ENCODE measurements at regions not wholly inside any gene's neighbourhood (a gene's known extent, or its start where the extent isn't known, plus 50 kb on each side); places are given as distances from the start of the nearest gene placed in this dataset.

DNA sequence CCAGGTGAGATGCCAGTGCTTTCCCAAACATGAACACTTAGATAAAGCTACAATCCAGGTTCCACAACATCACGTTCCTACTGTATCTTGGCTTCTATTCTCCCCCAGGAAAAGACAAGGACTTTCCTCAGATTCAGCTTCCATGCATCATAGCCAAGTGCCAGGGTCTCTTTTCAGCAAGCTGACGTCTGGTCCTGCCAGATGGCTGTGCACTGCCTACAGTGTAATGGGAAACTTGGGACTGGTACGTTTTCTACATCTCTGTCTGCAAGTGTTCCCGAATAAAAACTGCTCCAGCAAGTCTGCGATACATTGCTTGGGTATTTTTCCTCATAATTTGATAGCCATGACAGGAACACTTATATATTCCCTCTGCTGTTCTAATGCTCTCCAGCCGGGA is 412.5 kb downstream of the FAM181B start:
- no peak for TF ChIP-seq POLR2A (IDR thresholded peaks at IDR 0.05)
- TF ChIP-seq, protein P1, sequence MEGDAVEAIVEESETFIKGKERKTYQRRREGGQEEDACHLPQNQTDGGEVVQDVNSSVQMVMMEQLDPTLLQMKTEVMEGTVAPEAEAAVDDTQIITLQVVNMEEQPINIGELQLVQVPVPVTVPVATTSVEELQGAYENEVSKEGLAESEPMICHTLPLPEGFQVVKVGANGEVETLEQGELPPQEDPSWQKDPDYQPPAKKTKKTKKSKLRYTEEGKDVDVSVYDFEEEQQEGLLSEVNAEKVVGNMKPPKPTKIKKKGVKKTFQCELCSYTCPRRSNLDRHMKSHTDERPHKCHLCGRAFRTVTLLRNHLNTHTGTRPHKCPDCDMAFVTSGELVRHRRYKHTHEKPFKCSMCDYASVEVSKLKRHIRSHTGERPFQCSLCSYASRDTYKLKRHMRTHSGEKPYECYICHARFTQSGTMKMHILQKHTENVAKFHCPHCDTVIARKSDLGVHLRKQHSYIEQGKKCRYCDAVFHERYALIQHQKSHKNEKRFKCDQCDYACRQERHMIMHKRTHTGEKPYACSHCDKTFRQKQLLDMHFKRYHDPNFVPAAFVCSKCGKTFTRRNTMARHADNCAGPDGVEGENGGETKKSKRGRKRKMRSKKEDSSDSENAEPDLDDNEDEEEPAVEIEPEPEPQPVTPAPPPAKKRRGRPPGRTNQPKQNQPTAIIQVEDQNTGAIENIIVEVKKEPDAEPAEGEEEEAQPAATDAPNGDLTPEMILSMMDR (IDR thresholded peaks at IDR 0.05), result no peak

Measured in adrenal gland (tissue), 5 donors.